CD8-positive, alpha-beta memory T cell (primary cell): ENCODE measurements at regions not wholly inside any gene's neighbourhood (a gene's known extent, or its start where the extent isn't known, plus 50 kb on each side); places are given as distances from the start of the nearest gene placed in this dataset.
"Not testable (repeated sequence)": the region's sequence is repeated elsewhere in the genome, so short reads cannot be mapped to it uniquely, and the experiment has no call there.

Experiments
- CTCF ChIA-PET: fragments of 350-600 bp; sonication (Branson Sonifier 250); formaldehyde crosslinking; loops from one replicate; lab custom pipeline; 2021; ENCODE audit warnings: antibody characterized with exemption; lab: Charles Lee
- POLR2A ChIA-PET: fragments of 350-600 bp; sonication (Branson Sonifier 250); formaldehyde crosslinking; loops from one replicate; lab custom pipeline; 2021; ENCODE audit warnings: antibody characterized with exemption; lab: Charles Lee
- DNase-seq, 5 donors: peaks; one replicate each; pipeline versions ENCODE4 v3.0.0 to v3.0.0-alpha.2; 2020 to 2022; ENCODE audit warnings: mixed read lengths in 1 of 5
- H3K27ac ChIP-seq: one replicate; pipeline ENCODE4 v1.7.0; 2013; ENCODE audit warnings: low read depth, mild to moderate bottlenecking, low read length, moderate library complexity
- H3K27me3 ChIP-seq: 2 replicates; pipeline ENCODE4 v1.7.0; 2013; ENCODE audit warnings: low read length, mild to moderate bottlenecking; ENCODE audit not compliant: insufficient read depth, poor library complexity, severe bottlenecking
- H3K36me3 ChIP-seq: 2 replicates; pipeline ENCODE4 v1.7.0; 2013; ENCODE audit warnings: mild to moderate bottlenecking, low read length, moderate library complexity; ENCODE audit not compliant: insufficient read depth
- H3K4me1 ChIP-seq: 2 replicates; pipeline ENCODE4 v1.7.0; 2013; ENCODE audit warnings: mild to moderate bottlenecking, low read length, moderate library complexity; ENCODE audit not compliant: insufficient read depth
- H3K4me3 ChIP-seq: 2 replicates; pipeline ENCODE4 v1.7.0; 2013; ENCODE audit warnings: mild to moderate bottlenecking, low read length
- H3K9me3 ChIP-seq: 2 replicates; pipeline ENCODE4 v1.7.0; 2013; ENCODE audit warnings: mild to moderate bottlenecking, low read length
- H3K27ac Mint-ChIP-seq, 8 donors: one replicate each; pipeline ENCODE4 v1.8.0; 2020 to 2021; ENCODE audit warnings: mixed read lengths in 8 of 8, mild to moderate bottlenecking in 6 of 8, inconsistent platforms in 3 of 8, moderate library complexity in 3 of 8
- H3K27me3 Mint-ChIP-seq, 2 donors: one replicate each; pipeline ENCODE4 v1.8.0; 2020 to 2021; ENCODE audit warnings: mixed read lengths in 2 of 2, mild to moderate bottlenecking in 1 of 2, moderate library complexity in 1 of 2
- H3K36me3 Mint-ChIP-seq, 3 donors: one replicate each; pipeline ENCODE4 v1.8.0; 2020 to 2021; ENCODE audit warnings: mixed read lengths in 3 of 3, inconsistent platforms in 1 of 3, mild to moderate bottlenecking in 1 of 3
- H3K4me1 Mint-ChIP-seq, 3 donors: one replicate each; pipeline ENCODE4 v1.8.0; 2020 to 2021; ENCODE audit warnings: mixed read lengths in 3 of 3, inconsistent platforms in 1 of 3, mild to moderate bottlenecking in 1 of 3
- H3K4me3 Mint-ChIP-seq, 7 donors: one replicate each; pipeline ENCODE4 v1.8.0; 2020 to 2021; ENCODE audit warnings: mixed read lengths in 7 of 7, mild to moderate bottlenecking in 6 of 7, moderate library complexity in 4 of 7, inconsistent platforms in 2 of 7
- H3K9me3 Mint-ChIP-seq, 5 donors: one replicate each; pipeline ENCODE4 v1.8.0; 2020 to 2022; ENCODE audit warnings: mixed read lengths in 5 of 5, mild to moderate bottlenecking in 3 of 5, moderate library complexity in 2 of 5, inconsistent platforms in 1 of 5

DNA sequence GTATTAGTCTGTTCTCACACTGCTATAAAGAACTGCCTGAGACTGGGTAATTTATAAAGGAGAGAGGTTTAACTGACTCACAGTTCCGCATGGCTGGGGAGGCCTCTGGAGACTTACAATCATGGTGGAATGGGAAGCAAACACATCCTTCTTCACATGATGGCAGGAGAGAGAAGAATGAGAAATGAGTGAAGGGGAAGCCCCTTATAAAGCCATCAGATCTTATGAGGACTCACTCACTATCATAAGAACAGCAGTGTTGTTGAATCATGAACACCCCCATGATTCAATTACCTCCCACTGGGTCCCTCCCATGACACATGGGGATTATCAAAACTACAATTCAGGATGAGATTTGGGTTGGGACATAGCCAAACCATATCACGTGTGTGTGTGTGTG lies 1764.4 kb upstream of the SEL1L start:
- peaks cover 5 to 32% (median 20%) of the 10 kb centered on the region in 5 donors for H3K9me3 Mint-ChIP-seq
- H3K36me3 Mint-ChIP-seq, H3K27me3 Mint-ChIP-seq, H3K27me3 ChIP-seq, H3K4me1 Mint-ChIP-seq, H3K9me3 ChIP-seq, H3K27ac ChIP-seq, CTCF ChIA-PET, POLR2A ChIA-PET, H3K4me1 ChIP-seq, DNase-seq, H3K4me3 Mint-ChIP-seq, H3K4me3 ChIP-seq, H3K27ac Mint-ChIP-seq, H3K36me3 ChIP-seq: not testable (repeated sequence)

GRCh38 chr14:83300476-83301064 lies 1766.9 kb upstream of the SEL1L start:
- Mint-ChIP-seq H3K4me3 (no peak overlapping the region), H3K36me3 (no peaks in the 10 kb centered on the region), H3K4me1 (no peaks in the 10 kb centered on the region), H3K27ac (no peak overlapping the region), H3K9me3 (peaks cover 3 to 46% (median 13%) of the 10 kb centered on the region in 5 donors), H3K27me3 (no peaks in the 10 kb centered on the region)
- H3K4me1 ChIP-seq = no peaks in the 10 kb centered on the region
- CTCF ChIA-PET = no interaction called here
- no peaks in the 10 kb centered on the region for H3K9me3 ChIP-seq
- POLR2A ChIA-PET = no interaction called here
- H3K27ac ChIP-seq = no peak overlapping the region
- no peak for DNase-seq
- no peak overlapping the region for H3K4me3 ChIP-seq
- H3K36me3 ChIP-seq = no peaks in the 10 kb centered on the region
- H3K27me3 ChIP-seq = no peaks in the 10 kb centered on the region

DNA sequence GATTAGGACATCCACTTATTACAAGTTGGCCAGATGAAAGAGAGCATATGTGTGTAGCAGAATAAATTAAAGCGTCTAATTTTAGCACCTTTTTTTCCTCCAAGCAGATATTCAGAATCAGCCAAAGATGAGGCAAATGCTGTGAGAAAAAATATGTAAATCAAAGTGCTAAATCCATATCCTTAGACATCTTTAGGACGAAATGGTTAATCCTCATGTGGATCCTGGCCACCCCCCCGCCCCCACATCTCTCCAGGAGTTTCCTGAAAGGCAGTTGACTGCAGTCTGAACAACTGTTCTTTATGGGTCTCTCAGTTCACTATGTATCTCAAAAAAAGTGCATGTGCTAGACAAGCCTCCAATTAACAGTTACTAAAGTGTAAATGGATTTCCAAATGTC lies 1768.1 kb upstream of the SEL1L start:
- H3K36me3 Mint-ChIP-seq = no peaks in the 10 kb centered on the region
- POLR2A ChIA-PET = no interaction called here
- Histone ChIP-seq H3K27ac (no peak overlapping the region), H3K9me3 (no peaks in the 10 kb centered on the region), H3K4me1 (no peaks in the 10 kb centered on the region), H3K36me3 (no peaks in the 10 kb centered on the region), H3K4me3 (no peak overlapping the region), H3K27me3 (no peaks in the 10 kb centered on the region)
- no peak for DNase-seq
- peaks cover 2 to 49% (median 13%) of the 10 kb centered on the region in 5 donors for H3K9me3 Mint-ChIP-seq
- H3K27ac Mint-ChIP-seq = no peak overlapping the region
- H3K4me1 Mint-ChIP-seq = no peaks in the 10 kb centered on the region
- H3K27me3 Mint-ChIP-seq = no peaks in the 10 kb centered on the region
- CTCF ChIA-PET = no interaction called here
- H3K4me3 Mint-ChIP-seq = no peak overlapping the region

GRCh38 chr14:83309211-83309610 lies 1775.6 kb upstream of the SEL1L start:
- Histone ChIP-seq H3K4me3 (no peak overlapping the region), H3K27ac (no peak overlapping the region), H3K9me3 (no peaks in the 10 kb centered on the region), H3K27me3 (no peaks in the 10 kb centered on the region), H3K4me1 (no peaks in the 10 kb centered on the region), H3K36me3 (no peaks in the 10 kb centered on the region)
- H3K9me3 Mint-ChIP-seq = peaks cover 0 to 42% (median 14%) of the 10 kb centered on the region in 5 donors
- H3K4me1 Mint-ChIP-seq = no peaks in the 10 kb centered on the region
- CTCF ChIA-PET = no interaction called here
- no peaks in the 10 kb centered on the region for H3K36me3 Mint-ChIP-seq
- no peak overlapping the region for H3K4me3 Mint-ChIP-seq
- POLR2A ChIA-PET = no interaction called here
- DNase-seq = no peak
- H3K27ac Mint-ChIP-seq = no peak overlapping the region
- H3K27me3 Mint-ChIP-seq = no peaks in the 10 kb centered on the region

DNA sequence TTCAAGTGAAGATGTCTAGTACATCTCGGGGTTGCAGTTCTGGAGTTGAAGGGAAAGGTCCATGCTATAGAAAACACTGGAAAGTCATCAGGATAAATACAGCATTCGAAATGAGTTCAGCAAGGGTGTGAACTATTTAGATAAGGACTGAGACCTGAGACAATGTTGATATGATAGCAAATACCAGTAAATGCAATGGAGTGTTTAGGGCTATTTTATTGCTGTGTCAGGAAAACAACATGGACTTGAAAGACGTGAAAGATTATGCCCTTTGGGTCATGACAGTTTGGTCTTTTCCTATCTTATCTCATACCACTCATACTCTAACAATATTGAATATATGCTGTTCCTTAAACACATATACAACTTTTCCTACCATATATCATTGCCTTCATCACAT lies 1776.2 kb upstream of the SEL1L start:
- ChIA-PET POLR2A (no interaction called here), CTCF (no interaction called here)
- Mint-ChIP-seq H3K9me3 (peaks cover 0 to 38% (median 16%) of the 10 kb centered on the region in 5 donors), H3K27ac (no peak overlapping the region), H3K27me3 (no peaks in the 10 kb centered on the region), H3K4me1 (no peaks in the 10 kb centered on the region), H3K4me3 (no peak overlapping the region), H3K36me3 (no peaks in the 10 kb centered on the region)
- Histone ChIP-seq H3K4me1 (no peaks in the 10 kb centered on the region), H3K9me3 (no peaks in the 10 kb centered on the region), H3K27me3 (no peaks in the 10 kb centered on the region), H3K4me3 (no peak overlapping the region), H3K27ac (no peak overlapping the region), H3K36me3 (no peaks in the 10 kb centered on the region)
- DNase-seq = no peak

GRCh38 chr14:83312511-83312910 lies 1778.9 kb upstream of the SEL1L start:
- Histone ChIP-seq H3K27me3 (no peaks in the 10 kb centered on the region), H3K4me1 (no peaks in the 10 kb centered on the region), H3K9me3 (no peaks in the 10 kb centered on the region), H3K36me3 (no peaks in the 10 kb centered on the region), H3K27ac (no peak overlapping the region), H3K4me3 (no peak overlapping the region)
- peaks cover 4 to 39% (median 17%) of the 10 kb centered on the region in 5 donors for H3K9me3 Mint-ChIP-seq
- H3K27ac Mint-ChIP-seq = no peak overlapping the region
- ChIA-PET POLR2A (no interaction called here), CTCF (no interaction called here)
- no peaks in the 10 kb centered on the region for H3K36me3 Mint-ChIP-seq
- no peaks in the 10 kb centered on the region for H3K27me3 Mint-ChIP-seq
- no peaks in the 10 kb centered on the region for H3K4me1 Mint-ChIP-seq
- no peak for DNase-seq
- H3K4me3 Mint-ChIP-seq = no peak overlapping the region

- Mint-ChIP-seq H3K9me3 (peaks cover 4 to 37% (median 20%) of the 10 kb centered on the region in 5 donors), H3K27ac (no peak overlapping the region), H3K36me3 (no peaks in the 10 kb centered on the region), H3K4me3 (no peak overlapping the region), H3K27me3 (no peaks in the 10 kb centered on the region), H3K4me1 (no peaks in the 10 kb centered on the region)
- Histone ChIP-seq H3K27me3 (no peaks in the 10 kb centered on the region), H3K9me3 (no peaks in the 10 kb centered on the region), H3K4me1 (no peaks in the 10 kb centered on the region), H3K4me3 (no peak overlapping the region), H3K36me3 (no peaks in the 10 kb centered on the region), H3K27ac (no peak overlapping the region)
- ChIA-PET CTCF (no interaction called here), POLR2A (no interaction called here)
- DNase-seq = no peak
Observed at GRCh38 chr14:83314764-83315163, 1781.1 kb upstream of the SEL1L start.

- Histone ChIP-seq H3K4me1 (no peaks in the 10 kb centered on the region), H3K27ac (no peak overlapping the region), H3K9me3 (no peaks in the 10 kb centered on the region), H3K36me3 (no peaks in the 10 kb centered on the region), H3K4me3 (no peak overlapping the region), H3K27me3 (no peaks in the 10 kb centered on the region)
- H3K4me3 Mint-ChIP-seq = no peak overlapping the region
- H3K36me3 Mint-ChIP-seq = no peaks in the 10 kb centered on the region
- peaks cover 8 to 37% (median 20%) of the 10 kb centered on the region in 5 donors for H3K9me3 Mint-ChIP-seq
- H3K4me1 Mint-ChIP-seq = no peaks in the 10 kb centered on the region
- ChIA-PET CTCF (no interaction called here), POLR2A (no interaction called here)
- no peak for DNase-seq
- H3K27ac Mint-ChIP-seq = no peak overlapping the region
- no peaks in the 10 kb centered on the region for H3K27me3 Mint-ChIP-seq
Observed at GRCh38 chr14:83316356-83316755, 1782.7 kb upstream of the SEL1L start.

DNA sequence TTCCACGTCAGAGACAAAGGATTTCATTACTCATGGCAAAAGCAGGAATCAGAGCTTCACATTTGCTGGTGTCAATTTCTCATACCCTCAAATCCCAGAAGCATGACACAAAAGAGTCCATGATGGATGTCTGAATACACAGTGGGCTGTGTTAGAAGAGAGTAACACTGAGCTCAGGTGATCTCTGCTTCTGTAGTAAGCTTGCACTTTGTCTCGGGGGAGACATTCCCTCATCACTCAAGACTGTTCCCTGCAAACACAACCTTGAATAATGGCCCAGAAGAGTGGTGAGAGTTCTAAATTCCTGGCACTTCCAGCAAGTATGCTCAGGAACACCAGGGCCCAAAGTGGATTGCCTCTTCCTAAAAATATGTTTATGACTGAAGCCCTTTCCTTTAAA lies 1787.2 kb upstream of the SEL1L start:
- H3K4me1 Mint-ChIP-seq = no peaks in the 10 kb centered on the region
- ChIA-PET POLR2A (no interaction called here), CTCF (no interaction called here)
- H3K4me3 Mint-ChIP-seq = no peak overlapping the region
- Histone ChIP-seq H3K36me3 (no peaks in the 10 kb centered on the region), H3K27me3 (no peaks in the 10 kb centered on the region), H3K27ac (no peak overlapping the region), H3K9me3 (no peaks in the 10 kb centered on the region), H3K4me3 (no peak overlapping the region), H3K4me1 (no peaks in the 10 kb centered on the region)
- peaks cover 7 to 38% (median 14%) of the 10 kb centered on the region in 5 donors for H3K9me3 Mint-ChIP-seq
- H3K27me3 Mint-ChIP-seq = no peaks in the 10 kb centered on the region
- no peak overlapping the region for H3K27ac Mint-ChIP-seq
- no peak for DNase-seq
- H3K36me3 Mint-ChIP-seq = no peaks in the 10 kb centered on the region
